ENCODE measurements at regions not wholly inside any gene's neighbourhood (a gene's known extent, or its start where the extent isn't known, plus 50 kb on each side); places are given as distances from the start of the nearest gene placed in this dataset.
"Not testable (repeated sequence)": the region's sequence is repeated elsewhere in the genome, so short reads cannot be mapped to it uniquely, and the experiment has no call there.

- Histone ChIP-seq H3K4me1 (ENCODE audit: control insufficient read depth, low read length) (no peaks in the 10 kb centered on the region), H3F3A (ENCODE audit: control insufficient read depth, insufficient read depth) (no peaks in the 10 kb centered on the region), H3K9me2 (replicated peaks; ENCODE audit: control insufficient read depth, low read length) (no peaks in the 10 kb centered on the region), H3K79me2 (ENCODE audit: control insufficient read depth, low read length) (no peaks in the 10 kb centered on the region), H4K20me1 (ENCODE audit: control insufficient read depth, insufficient read depth, low read depth, low read length) (no peaks in the 10 kb centered on the region), H3K4me2 (ENCODE audit: low read length) (no peak overlapping the region), H3K27me3 (ENCODE audit: control insufficient read depth, low read length) (no peaks in the 10 kb centered on the region), H3K36me3 (ENCODE audit: control insufficient read depth, low read length) (no peaks in the 10 kb centered on the region), H3K9me3 (ENCODE audit: control insufficient read depth, insufficient read depth, low read length) (no peaks in the 10 kb centered on the region), H3K27ac (ENCODE audit: low read depth, low read length) (no peak overlapping the region), H3K4me3 (ENCODE audit: low read length) (no peak overlapping the region)
- TF ChIP-seq, protein P1, sequence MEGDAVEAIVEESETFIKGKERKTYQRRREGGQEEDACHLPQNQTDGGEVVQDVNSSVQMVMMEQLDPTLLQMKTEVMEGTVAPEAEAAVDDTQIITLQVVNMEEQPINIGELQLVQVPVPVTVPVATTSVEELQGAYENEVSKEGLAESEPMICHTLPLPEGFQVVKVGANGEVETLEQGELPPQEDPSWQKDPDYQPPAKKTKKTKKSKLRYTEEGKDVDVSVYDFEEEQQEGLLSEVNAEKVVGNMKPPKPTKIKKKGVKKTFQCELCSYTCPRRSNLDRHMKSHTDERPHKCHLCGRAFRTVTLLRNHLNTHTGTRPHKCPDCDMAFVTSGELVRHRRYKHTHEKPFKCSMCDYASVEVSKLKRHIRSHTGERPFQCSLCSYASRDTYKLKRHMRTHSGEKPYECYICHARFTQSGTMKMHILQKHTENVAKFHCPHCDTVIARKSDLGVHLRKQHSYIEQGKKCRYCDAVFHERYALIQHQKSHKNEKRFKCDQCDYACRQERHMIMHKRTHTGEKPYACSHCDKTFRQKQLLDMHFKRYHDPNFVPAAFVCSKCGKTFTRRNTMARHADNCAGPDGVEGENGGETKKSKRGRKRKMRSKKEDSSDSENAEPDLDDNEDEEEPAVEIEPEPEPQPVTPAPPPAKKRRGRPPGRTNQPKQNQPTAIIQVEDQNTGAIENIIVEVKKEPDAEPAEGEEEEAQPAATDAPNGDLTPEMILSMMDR (IDR thresholded peaks at IDR 0.05; ENCODE audit: low read depth, low read length, poor library complexity, severe bottlenecking), result no peak
- no peak for TF ChIP-seq EZH2phosphoT487 (IDR thresholded peaks at IDR 0.05; ENCODE audit: borderline replicate concordance, low read length)
Measured at GRCh38 chr10:30141423-30141822, 82.0 kb upstream of the JCAD start.

DNA sequence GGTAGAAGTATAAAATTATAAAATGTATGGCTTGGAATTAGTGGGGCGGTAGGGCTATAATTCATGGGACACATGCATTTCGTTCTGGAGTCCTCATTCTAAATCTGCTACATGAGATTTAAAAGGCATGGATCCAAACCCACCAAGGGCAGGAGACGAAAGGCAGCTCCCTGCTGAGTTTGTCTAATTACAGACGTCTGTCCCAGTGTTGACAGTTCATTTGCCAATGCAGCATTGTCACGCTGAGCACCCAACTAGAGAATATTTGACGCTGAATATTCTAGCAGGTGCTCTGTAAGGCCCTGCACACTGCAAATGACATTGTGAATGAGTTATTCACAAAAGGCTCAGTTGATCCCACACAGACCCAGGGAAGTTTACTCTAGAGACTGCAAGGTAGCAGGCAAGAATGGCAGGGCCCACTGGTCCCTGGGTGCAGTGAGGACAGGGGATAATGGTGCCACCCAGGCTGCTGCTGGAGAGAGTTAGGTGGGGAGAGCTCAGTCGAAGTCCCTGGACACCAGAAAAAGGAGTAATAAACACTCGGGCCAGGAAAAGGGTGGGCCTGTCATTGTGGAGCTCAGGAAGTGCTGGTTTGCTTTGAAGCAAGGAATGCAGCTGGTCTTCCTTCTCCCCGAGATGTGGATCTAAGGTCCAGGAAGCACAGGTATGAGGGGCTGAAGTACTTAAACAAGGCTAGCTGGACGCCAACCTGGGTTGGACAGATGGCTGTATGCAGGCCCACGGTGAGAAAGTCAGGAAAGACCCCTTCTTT, 75.0 kb upstream of the JCAD start:
- Histone ChIP-seq H3K9me3 (ENCODE audit: control insufficient read depth, insufficient read depth, low read length) (no peaks in the 10 kb centered on the region), H3K4me1 (ENCODE audit: control insufficient read depth, low read length) (no peaks in the 10 kb centered on the region), H3K4me2 (ENCODE audit: low read length) (no peak overlapping the region), H3K79me2 (ENCODE audit: control insufficient read depth, low read length) (no peaks in the 10 kb centered on the region), H4K20me1 (ENCODE audit: control insufficient read depth, insufficient read depth, low read depth, low read length) (no peaks in the 10 kb centered on the region), H3K9me2 (replicated peaks; ENCODE audit: control insufficient read depth, low read length) (no peaks in the 10 kb centered on the region), H3F3A (ENCODE audit: control insufficient read depth, insufficient read depth) (no peaks in the 10 kb centered on the region), H3K4me3 (ENCODE audit: low read length) (no peak overlapping the region), H3K27me3 (ENCODE audit: control insufficient read depth, low read length) (no peaks in the 10 kb centered on the region), H3K36me3 (ENCODE audit: control insufficient read depth, low read length) (no peaks in the 10 kb centered on the region), H3K27ac (ENCODE audit: low read depth, low read length) (no peak overlapping the region)
- no peak for TF ChIP-seq EZH2phosphoT487 (IDR thresholded peaks at IDR 0.05; ENCODE audit: borderline replicate concordance, low read length)
- TF ChIP-seq, protein P1 (IDR thresholded peaks at IDR 0.05; ENCODE audit: low read depth, low read length, poor library complexity, severe bottlenecking), result no peak

- no peaks in the 10 kb centered on the region for H3K79me2 ChIP-seq (ENCODE audit: control insufficient read depth, low read length)
- H3K9me2 ChIP-seq (replicated peaks; ENCODE audit: control insufficient read depth, low read length), result no peaks in the 10 kb centered on the region
- H3K4me3 ChIP-seq (ENCODE audit: low read length), result no peak overlapping the region
- H3K27ac ChIP-seq (ENCODE audit: low read depth, low read length), result no peak overlapping the region
- no peaks in the 10 kb centered on the region for H3K36me3 ChIP-seq (ENCODE audit: control insufficient read depth, low read length)
- no peaks in the 10 kb centered on the region for H3K4me1 ChIP-seq (ENCODE audit: control insufficient read depth, low read length)
- no peak for TF ChIP-seq EZH2phosphoT487 (IDR thresholded peaks at IDR 0.05; ENCODE audit: borderline replicate concordance, low read length)
- TF ChIP-seq, protein P1 (IDR thresholded peaks at IDR 0.05; ENCODE audit: low read depth, low read length, poor library complexity, severe bottlenecking), result no peak
- no peaks in the 10 kb centered on the region for H3K9me3 ChIP-seq (ENCODE audit: control insufficient read depth, insufficient read depth, low read length)
- H4K20me1 ChIP-seq (ENCODE audit: control insufficient read depth, insufficient read depth, low read depth, low read length), result no peaks in the 10 kb centered on the region
- H3K4me2 ChIP-seq (ENCODE audit: low read length), result no peak overlapping the region
- no peaks in the 10 kb centered on the region for H3K27me3 ChIP-seq (ENCODE audit: control insufficient read depth, low read length)
- no peaks in the 10 kb centered on the region for H3F3A ChIP-seq (ENCODE audit: control insufficient read depth, insufficient read depth)
Measured at GRCh38 chr10:30133198-30133597, 73.8 kb upstream of the JCAD start.

GRCh38 chr10:30131369-30131768, 72.0 kb upstream of the JCAD start:
- not testable (repeated sequence) for H3K9me3 ChIP-seq (ENCODE audit: control insufficient read depth, insufficient read depth, low read length); H3K9me2 ChIP-seq (replicated peaks; ENCODE audit: control insufficient read depth, low read length)

DNA sequence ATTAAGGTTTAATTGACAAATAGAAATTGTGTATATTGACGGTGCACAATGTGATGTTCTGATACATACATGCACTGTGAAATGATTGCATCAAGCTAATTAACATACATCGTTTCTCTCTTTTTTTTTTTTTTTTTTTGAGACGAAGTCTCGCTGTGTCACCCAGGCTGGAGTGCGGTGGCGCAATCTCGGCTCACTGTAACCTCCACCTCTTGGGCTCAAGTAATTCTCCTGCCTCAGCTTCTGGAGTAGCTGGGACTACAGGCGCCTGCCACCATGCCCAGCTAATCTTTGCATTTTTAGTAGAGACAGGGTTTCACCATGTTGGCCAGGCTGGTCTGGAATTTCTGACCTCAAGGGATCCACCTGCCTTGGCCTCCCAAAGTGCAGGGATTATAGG, 69.9 kb upstream of the JCAD start:
- not testable (repeated sequence) for H3K27me3 ChIP-seq (ENCODE audit: control insufficient read depth, low read length); H3K4me1 ChIP-seq (ENCODE audit: control insufficient read depth, low read length); H3K4me2 ChIP-seq (ENCODE audit: low read length); H3K9me3 ChIP-seq (ENCODE audit: control insufficient read depth, insufficient read depth, low read length); H3K27ac ChIP-seq (ENCODE audit: low read depth, low read length); H4K20me1 ChIP-seq (ENCODE audit: control insufficient read depth, insufficient read depth, low read depth, low read length); H3K9me2 ChIP-seq (replicated peaks; ENCODE audit: control insufficient read depth, low read length); H3K4me3 ChIP-seq (ENCODE audit: low read length); H3K79me2 ChIP-seq (ENCODE audit: control insufficient read depth, low read length); H3F3A ChIP-seq (ENCODE audit: control insufficient read depth, insufficient read depth); H3K36me3 ChIP-seq (ENCODE audit: control insufficient read depth, low read length)

More at GRCh38 chr10:30131369-30131768, 72.0 kb upstream of the JCAD start:
- H3K27me3 ChIP-seq (ENCODE audit: control insufficient read depth, low read length); H3K4me1 ChIP-seq (ENCODE audit: control insufficient read depth, low read length); H3K4me3 ChIP-seq (ENCODE audit: low read length); H3K36me3 ChIP-seq (ENCODE audit: control insufficient read depth, low read length); H3K4me2 ChIP-seq (ENCODE audit: low read length); H4K20me1 ChIP-seq (ENCODE audit: control insufficient read depth, insufficient read depth, low read depth, low read length); H3K79me2 ChIP-seq (ENCODE audit: control insufficient read depth, low read length); H3K27ac ChIP-seq (ENCODE audit: low read depth, low read length); H3F3A ChIP-seq (ENCODE audit: control insufficient read depth, insufficient read depth): not testable (repeated sequence)
